ENCODE measurements at regions not wholly inside any gene's neighbourhood (a gene's known extent, or its start where the extent isn't known, plus 50 kb on each side); places are given as distances from the start of the nearest gene placed in this dataset.

DNA sequence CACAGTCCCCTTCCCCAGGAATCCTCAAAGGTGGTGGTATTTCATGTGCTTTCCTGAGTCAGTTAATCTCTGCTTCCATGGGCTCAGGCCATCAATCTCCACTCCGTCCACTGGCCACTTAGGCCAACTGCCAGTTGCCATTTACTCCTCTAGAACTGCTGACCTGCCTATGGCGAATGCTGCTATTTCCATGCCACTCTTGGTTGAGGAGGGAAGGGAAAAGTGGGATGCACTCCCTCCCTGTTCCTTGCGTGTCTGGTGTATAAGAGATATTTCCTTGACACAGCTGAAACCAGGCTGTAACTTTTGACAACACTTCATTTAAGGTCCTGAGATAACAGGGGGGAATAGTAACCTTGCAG lies 261.5 kb downstream of the MREG start:
- Mint-ChIP-seq H3K36me3 (no peaks in the 10 kb centered on the region), H3K27ac (no peak overlapping the region), H3K9me3 (no peaks in the 10 kb centered on the region)
- no peak for DNase-seq (ENCODE audit: low spot score in 2 of 2)
- no peak for ATAC-seq

GRCh38 chr2:215751200-215751910 lies 262.0 kb downstream of the MREG start:
- Mint-ChIP-seq H3K9me3 (no peaks in the 10 kb centered on the region), H3K27ac (peak overlapping the region in 1 of 2 donors; percentile 11), H3K36me3 (no peaks in the 10 kb centered on the region)
- ATAC-seq (peak; percentile 33 to 54), DNase-seq (ENCODE audit: low spot score in 2 of 2) (no peak)

DNA sequence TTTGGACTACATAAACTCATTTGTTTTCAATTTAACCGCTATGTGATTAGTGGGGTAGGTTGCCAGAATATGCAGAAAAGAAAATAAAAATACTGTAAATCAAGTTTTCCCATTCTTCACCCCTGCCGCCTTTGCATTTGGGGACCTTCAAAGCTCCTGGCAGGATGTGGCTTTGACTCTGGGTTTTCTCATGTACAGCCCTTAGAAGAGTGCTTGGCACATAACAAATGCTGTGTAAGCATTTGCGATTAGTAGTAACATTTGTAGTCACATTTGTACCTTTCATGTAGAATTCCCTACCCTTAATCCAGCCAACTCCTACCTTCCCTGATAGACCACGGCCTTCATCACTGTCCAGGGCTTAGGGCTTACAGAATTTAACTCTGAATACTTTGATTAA lies 262.6 kb downstream of the MREG start:
- H3K27ac Mint-ChIP-seq, result peak overlapping the region in 1 of 2 donors; percentile 11
- no peaks in the 10 kb centered on the region for H3K9me3 Mint-ChIP-seq
- ATAC-seq (peak; percentile 19 to 52), DNase-seq (ENCODE audit: low spot score in 2 of 2) (no peak)
- no peaks in the 10 kb centered on the region for H3K36me3 Mint-ChIP-seq

- DNase-seq (ENCODE audit: low spot score in 2 of 2) (no peak), ATAC-seq (peak in 1 of 2 donors; percentile 58)
- H3K9me3 Mint-ChIP-seq, result no peaks in the 10 kb centered on the region
- H3K27ac Mint-ChIP-seq, result peak overlapping the region in 1 of 2 donors; percentile 12
- H3K36me3 Mint-ChIP-seq, result no peaks in the 10 kb centered on the region
Observed at GRCh38 chr2:215749092-215749957, 264.0 kb downstream of the MREG start.

- Mint-ChIP-seq H3K36me3 (no peaks in the 10 kb centered on the region), H3K27ac (peak overlapping the region in 1 of 2 donors; percentile 12), H3K9me3 (no peaks in the 10 kb centered on the region)
- ATAC-seq, result no peak
- DNase-seq (ENCODE audit: low spot score in 2 of 2), result no peak
Observed at GRCh38 chr2:215748446-215748845, 264.9 kb downstream of the MREG start.

DNA sequence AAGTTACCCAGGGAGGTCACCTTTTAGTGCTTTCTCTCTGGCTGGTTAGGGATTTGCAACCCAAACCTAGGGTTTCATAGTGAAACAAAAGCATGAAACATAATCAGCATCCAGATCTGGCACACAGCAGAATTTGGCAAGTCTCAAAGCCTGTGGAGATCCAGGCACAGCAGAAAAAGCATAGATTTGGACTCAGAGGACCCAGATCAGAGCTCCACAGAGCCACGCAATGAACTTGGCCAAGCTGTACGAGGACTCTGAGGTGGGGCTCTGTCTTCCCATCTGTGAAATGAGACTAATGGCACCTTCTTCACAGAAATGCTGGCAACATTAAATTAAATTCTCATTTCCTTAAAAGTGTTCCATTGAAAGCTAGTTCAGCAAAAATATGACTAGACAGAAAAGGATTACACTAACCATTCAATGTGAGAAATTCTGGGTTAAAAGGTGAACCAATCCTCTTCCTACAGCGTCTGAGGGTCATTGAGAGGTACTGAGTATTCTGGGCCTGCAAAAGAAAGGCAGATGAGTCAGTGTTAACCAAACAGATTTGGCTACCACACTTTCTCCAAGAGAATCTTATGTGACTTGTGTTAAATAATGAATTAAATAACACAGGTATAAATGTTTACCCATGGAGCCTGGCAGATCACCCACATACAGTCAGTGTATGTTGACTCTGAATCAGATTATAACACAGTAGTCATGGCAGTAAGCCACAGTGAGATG lies 266.3 kb downstream of the MREG start:
- Mint-ChIP-seq H3K9me3 (no peaks in the 10 kb centered on the region), H3K27ac (peak overlapping the region in 1 of 2 donors; percentile 5), H3K36me3 (no peaks in the 10 kb centered on the region)
- ATAC-seq, result no peak
- DNase-seq (ENCODE audit: low spot score in 2 of 2), result no peak

- DNase-seq (ENCODE audit: low spot score in 2 of 2) (no peak), ATAC-seq (peak; percentile 70 to 76)
- no peaks in the 10 kb centered on the region for H3K36me3 Mint-ChIP-seq
- H3K27ac Mint-ChIP-seq, result peak overlapping the region; percentile 5 to 30
- no peaks in the 10 kb centered on the region for H3K9me3 Mint-ChIP-seq
Observed at GRCh38 chr2:215746226-215746886, 267.0 kb downstream of the MREG start.

GRCh38 chr2:215745331-215745730 lies 268.0 kb downstream of the MREG start:
- Mint-ChIP-seq H3K27ac (peak overlapping the region; percentile 13 to 48), H3K9me3 (no peaks in the 10 kb centered on the region), H3K36me3 (no peaks in the 10 kb centered on the region)
- DNase-seq (ENCODE audit: low spot score in 2 of 2) (no peak), ATAC-seq (peak; percentile 57 to 63)

GRCh38 chr2:215744514-215744913 lies 268.8 kb downstream of the MREG start:
- Mint-ChIP-seq H3K36me3 (no peaks in the 10 kb centered on the region), H3K27ac (no peak overlapping the region), H3K9me3 (no peaks in the 10 kb centered on the region)
- ATAC-seq (no peak), DNase-seq (ENCODE audit: low spot score in 2 of 2) (no peak)

DNA sequence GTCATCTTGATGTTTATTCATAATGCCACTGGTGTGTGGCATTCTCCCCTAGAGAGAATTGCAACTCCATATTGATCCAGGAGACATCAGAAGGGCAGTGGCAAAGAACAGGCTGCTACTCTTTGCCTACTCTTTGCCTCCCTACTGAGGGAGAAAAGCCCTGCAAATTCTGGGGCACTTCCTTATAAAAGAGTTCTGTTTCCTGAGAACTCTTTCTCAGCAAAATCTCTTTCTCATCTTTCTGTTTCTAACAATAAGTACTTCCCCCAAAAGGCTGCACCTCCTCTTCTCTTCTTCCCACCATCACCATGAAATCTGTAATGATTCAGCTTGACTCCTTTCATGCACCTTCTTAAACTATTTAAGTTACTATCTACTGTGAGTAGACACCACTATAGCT lies 270.3 kb downstream of the MREG start:
- Mint-ChIP-seq H3K9me3 (no peaks in the 10 kb centered on the region), H3K27ac (no peak overlapping the region), H3K36me3 (no peaks in the 10 kb centered on the region)
- DNase-seq (ENCODE audit: low spot score in 2 of 2) (no peak), ATAC-seq (no peak)

GRCh38 chr2:215742021-215742420 lies 271.3 kb downstream of the MREG start:
- H3K27ac Mint-ChIP-seq, result no peak overlapping the region
- no peaks in the 10 kb centered on the region for H3K9me3 Mint-ChIP-seq
- no peaks in the 10 kb centered on the region for H3K36me3 Mint-ChIP-seq
- DNase-seq (ENCODE audit: low spot score in 2 of 2), result no peak
- no peak for ATAC-seq

DNA sequence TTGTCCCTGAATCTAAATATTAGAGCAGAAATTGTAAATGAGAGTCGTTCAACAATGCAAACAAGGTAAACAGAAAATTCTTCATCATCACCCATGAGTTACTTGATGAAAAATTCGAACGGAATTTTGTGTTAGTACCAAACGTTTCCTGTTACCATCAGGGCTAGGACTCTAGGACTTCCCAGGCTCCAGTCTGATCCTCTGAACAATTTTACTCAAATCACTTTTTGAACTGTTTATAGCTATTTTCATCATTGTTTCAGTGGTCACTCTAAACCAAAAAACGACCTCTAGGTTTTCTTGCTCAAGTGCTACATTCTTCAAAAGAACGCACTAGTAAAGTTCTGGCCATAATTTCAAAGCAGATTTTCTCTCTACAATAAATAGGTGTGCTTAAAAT lies 273.3 kb downstream of the MREG start:
- DNase-seq (ENCODE audit: low spot score in 2 of 2) (no peak), ATAC-seq (no peak)
- H3K27ac Mint-ChIP-seq, result no peak overlapping the region
- H3K36me3 Mint-ChIP-seq, result no peaks in the 10 kb centered on the region
- H3K9me3 Mint-ChIP-seq, result no peaks in the 10 kb centered on the region

- Mint-ChIP-seq H3K9me3 (no peaks in the 10 kb centered on the region), H3K36me3 (no peaks in the 10 kb centered on the region), H3K27ac (no peak overlapping the region)
- DNase-seq (ENCODE audit: low spot score in 2 of 2) (no peak), ATAC-seq (no peak)
Observed at GRCh38 chr2:215738351-215738750, 275.0 kb downstream of the MREG start.

DNA sequence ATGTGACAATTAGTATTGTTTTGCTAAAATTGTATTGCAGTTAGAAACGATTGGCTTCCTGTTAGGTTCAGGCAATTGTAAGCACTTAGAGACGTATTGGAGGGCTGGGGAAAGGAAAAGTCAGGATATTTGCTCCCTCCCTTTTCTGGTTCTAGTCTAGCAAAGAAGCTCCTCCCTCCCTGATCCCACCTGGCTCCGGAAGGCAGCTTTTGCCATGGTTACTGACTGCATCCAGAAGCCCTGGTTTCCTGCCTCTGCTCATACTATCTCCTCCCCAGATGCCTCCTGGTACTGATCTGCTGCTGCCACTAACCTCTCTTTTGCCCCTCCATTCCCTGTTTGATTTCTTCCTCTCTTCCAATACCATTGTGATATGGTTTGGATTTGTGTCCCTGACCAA lies 275.9 kb downstream of the MREG start:
- Mint-ChIP-seq H3K9me3 (no peaks in the 10 kb centered on the region), H3K36me3 (no peaks in the 10 kb centered on the region), H3K27ac (no peak overlapping the region)
- no peak for ATAC-seq
- no peak for DNase-seq (ENCODE audit: low spot score in 2 of 2)

DNA sequence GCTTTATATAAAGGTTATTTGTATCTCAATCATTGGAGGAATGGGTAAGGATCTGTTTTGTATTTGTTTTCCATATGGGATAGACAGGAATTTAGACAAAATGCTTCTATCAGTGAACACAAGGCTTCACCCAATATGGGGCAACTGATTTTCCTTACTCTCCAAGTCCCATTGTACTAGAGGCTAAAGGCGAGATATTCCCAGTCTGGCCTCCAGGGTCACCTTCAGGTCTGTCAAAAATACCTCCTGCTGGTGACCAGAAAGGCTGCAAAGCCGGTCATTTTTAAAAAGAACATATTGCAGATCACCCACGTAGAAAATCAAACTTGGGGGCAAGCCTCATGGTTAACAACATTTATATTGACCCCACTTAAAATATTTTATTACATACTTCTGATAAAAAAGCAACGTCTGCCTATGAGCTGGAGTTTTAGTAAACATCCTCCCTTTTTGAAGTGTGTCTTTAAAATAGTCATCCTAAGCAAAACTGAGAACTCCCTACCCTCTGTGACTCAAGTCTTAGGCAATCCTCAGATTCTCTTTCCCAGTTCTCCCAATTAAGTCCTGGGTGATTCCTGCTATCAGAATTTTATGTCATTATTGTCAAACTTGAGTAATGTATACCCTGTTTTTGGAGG lies 276.6 kb downstream of the MREG start:
- Mint-ChIP-seq H3K27ac (no peak overlapping the region), H3K36me3 (no peaks in the 10 kb centered on the region), H3K9me3 (no peaks in the 10 kb centered on the region)
- DNase-seq (ENCODE audit: low spot score in 2 of 2) (no peak), ATAC-seq (no peak)

- H3K27ac Mint-ChIP-seq, result no peak overlapping the region
- H3K36me3 Mint-ChIP-seq, result no peaks in the 10 kb centered on the region
- ATAC-seq, result no peak
- H3K9me3 Mint-ChIP-seq, result no peaks in the 10 kb centered on the region
- DNase-seq (ENCODE audit: low spot score in 2 of 2), result no peak
Observed at GRCh38 chr2:215731108-215731658, 282.2 kb downstream of the MREG start.

Measured in activated naive CD4-positive, alpha-beta T cell treated with anti-CD3 and anti-CD28 coated beads, Interleukin-2, amount 50 U/mL, for 72 hours (primary cell).